GM19455 (cell line): ENCODE measurements at regions not wholly inside any gene's neighbourhood (a gene's known extent, or its start where the extent isn't known, plus 50 kb on each side); places are given as distances from the start of the nearest gene placed in this dataset.
"Not testable (repeated sequence)": the region's sequence is repeated elsewhere in the genome, so short reads cannot be mapped to it uniquely, and the experiment has no call there.

Source experiments
- ATAC-seq: cut with Tn5 transposase; IDR thresholded peaks from one replicate; pipeline ENCODE4 v1.9.1; 2021; ENCODE audit not compliant: unreplicated experiment

DNA sequence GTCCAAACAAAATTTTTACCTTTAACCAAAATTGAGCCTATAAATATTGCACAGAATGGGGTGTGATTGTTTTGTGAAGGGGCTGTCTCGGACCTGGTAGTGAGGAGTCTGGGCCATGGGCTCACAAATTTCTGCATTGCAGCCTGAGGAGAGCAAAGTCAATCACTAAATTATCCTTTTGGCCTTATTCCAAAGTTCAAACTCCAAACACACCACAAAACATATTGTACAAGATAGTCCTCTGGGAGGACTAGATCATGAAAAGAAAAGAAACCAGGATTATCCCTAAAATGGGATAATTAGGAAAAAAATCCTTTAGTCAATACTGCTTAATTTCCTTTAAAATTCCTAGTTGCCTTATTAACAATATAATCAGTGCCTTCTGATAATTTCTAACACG, 115.5 kb downstream of the BUB3 start:
- ATAC-seq: no peak

GRCh38 chr10:123270221-123270620, 116.0 kb downstream of the BUB3 start:
- ATAC-seq: no peak

GRCh38 chr10:123270806-123271205, 116.6 kb downstream of the BUB3 start:
- ATAC-seq: no peak

DNA sequence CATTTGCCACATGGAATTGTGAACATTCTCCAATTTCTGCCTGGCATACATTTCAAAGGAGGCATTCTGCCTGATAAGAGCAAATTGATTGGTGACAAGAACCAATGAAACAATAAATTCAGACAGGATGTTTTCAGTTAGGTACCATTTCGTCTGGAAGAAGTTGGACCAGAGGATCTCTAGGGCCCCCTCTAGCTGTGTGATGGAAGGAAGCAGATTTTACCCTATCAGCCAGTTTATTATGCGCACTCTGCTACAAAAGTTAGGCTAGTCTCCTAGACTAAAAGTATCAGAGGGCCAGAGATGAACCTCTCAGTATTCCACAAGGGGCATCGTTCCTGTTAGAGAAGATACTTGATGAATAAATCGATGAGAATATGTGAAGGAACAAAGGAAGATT, 118.0 kb downstream of the BUB3 start:
- ATAC-seq: no peak

- no peak for ATAC-seq
Observed at GRCh38 chr10:123274306-123275135, 120.3 kb downstream of the BUB3 start.

DNA sequence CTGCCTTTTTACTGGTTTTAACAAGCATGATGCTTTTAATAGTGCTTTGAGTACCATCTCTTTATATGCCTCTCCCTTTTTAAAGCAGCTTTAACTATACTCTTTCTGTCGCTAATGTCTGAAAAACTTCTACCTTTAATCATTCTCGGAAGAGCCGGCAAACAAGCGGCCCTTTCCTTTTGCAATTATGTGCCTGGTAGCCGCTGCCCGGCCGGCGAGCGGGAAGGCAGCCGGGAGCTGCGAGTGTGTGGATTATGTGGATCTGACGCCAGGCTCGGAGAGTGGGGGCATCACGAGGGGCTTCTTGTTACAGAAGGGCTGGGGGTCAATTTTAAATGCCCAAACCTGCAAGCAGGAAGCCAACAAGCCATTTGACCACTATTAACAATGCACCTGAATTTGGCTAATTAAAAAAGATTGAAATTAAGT, 120.9 kb downstream of the BUB3 start:
- no peak for ATAC-seq

DNA sequence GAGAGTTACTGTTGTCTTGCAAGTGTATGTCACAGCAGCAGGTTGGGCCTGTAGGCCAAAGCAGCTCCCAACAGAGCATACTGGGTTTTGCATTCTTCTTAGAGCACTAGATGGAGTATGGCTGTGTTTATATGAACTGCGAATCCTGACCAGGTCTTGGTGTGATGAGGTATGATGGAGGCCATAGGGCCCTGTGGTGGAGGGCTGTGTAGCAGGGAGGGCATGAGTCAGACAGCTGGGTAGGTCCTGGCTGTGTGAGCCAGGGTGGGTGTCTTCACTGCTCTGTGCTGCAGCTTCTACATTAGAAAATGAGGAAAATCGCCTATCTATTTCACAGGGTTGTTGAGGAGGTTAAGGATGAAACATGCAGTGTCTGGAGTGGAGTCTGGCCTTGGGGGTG, 124.2 kb downstream of the BUB3 start:
- ATAC-seq: no peak

DNA sequence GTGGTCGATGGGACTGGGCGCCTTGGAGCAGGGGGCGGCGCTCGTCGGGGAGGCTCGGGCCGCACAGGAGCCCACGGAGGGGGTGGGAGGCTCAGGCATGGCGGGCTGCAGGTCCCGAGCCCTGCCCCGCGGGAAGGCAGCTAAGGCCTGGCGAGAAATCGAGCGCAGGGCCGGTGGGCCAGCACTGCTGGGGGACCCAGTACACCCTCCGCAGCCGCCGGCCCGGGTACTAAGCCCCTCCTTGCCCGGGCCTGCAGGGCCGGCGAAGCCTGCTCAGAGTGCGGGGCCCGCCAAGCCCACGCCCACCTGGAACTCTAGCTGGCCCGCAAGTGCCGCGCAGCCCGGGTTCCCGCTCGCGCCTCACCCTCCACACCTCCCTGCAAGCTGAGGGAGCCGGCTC, 129.2 kb downstream of the BUB3 start:
- not testable (repeated sequence) for ATAC-seq

- no peak for ATAC-seq
Observed at GRCh38 chr10:123284022-123284421, 129.8 kb downstream of the BUB3 start.

GRCh38 chr10:123287594-123288247, 133.5 kb downstream of the BUB3 start:
- no peak for ATAC-seq

GRCh38 chr10:123289432-123289831, 135.2 kb downstream of the BUB3 start:
- ATAC-seq: no peak

- no peak for ATAC-seq
Observed at GRCh38 chr10:123294109-123294508, 139.9 kb downstream of the BUB3 start.

- ATAC-seq: no peak
Observed at GRCh38 chr10:123294886-123295285, 140.7 kb downstream of the BUB3 start.

- no peak for ATAC-seq
Observed at GRCh38 chr10:123295644-123296043, 141.4 kb downstream of the BUB3 start.

- ATAC-seq: no peak
Observed at GRCh38 chr10:123297175-123297574, 143.0 kb downstream of the BUB3 start.

- no peak for ATAC-seq
Observed at GRCh38 chr10:123298583-123298982, 144.4 kb downstream of the BUB3 start.

DNA sequence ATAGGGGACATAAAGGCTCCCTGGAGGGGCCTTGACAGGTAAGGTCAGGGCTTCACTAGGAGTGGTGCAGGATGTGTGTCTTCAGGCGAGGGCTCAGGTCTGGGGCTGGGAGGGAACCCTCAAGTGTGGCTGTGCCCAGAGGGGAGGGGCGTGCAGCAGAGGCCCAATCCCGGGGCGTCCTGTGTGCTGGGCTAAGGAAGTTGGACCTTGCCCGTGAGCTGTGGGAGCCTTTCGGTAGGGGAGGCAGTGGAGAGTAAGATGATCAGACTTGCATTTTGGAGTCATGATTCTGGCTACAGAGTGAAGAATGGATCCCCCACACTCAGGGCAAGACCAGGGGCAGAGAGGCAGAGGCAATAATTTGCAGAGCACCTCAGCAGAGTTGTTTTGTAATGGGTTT, 145.4 kb downstream of the BUB3 start:
- no peak for ATAC-seq

- no peak for ATAC-seq
Observed at GRCh38 chr10:123301077-123301857, 147.1 kb downstream of the BUB3 start.

DNA sequence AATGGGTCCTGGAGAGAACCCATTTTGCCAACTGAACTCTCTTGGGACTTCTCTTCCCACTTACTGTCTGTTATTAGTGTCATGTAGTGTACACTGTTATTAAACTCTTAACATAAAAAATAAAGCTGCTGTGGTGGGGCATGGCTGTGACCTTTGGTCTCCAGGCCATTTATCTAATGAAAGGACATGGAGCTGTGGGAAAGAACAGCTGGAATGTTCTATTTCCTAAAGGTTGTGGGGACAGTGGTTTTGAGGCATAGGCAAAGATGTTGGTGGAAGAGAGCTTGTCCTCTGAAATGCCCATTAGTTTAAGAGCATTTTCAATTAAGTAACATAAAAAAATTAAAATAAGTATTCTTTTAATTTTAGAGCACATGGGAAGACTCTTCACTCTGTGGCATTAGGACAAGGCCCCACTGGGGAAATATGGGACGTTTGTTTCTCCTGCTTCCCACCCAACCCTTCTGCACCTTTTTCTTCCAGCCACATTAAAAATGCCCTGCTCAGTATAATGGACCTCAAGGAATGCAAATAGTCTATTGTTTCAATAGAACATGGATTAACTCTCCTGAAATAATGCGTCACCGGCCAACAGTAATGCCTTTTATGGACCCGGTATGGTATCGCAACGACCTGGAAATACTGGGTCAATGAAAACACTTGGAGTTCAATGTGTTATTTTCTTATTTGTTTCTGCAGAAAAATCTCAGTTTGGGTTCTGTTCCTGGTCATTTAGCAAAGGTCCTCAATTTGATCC, 149.6 kb downstream of the BUB3 start:
- no peak for ATAC-seq

- ATAC-seq: no peak
Observed at GRCh38 chr10:123305671-123306070, 151.5 kb downstream of the BUB3 start.

GRCh38 chr10:123306290-123306689, 152.1 kb downstream of the BUB3 start:
- no peak for ATAC-seq
